ENCODE measurements at regions not wholly inside any gene's neighbourhood (a gene's known extent, or its start where the extent isn't known, plus 50 kb on each side); places are given as distances from the start of the nearest gene placed in this dataset.

- TF ChIP-seq, protein P1, sequence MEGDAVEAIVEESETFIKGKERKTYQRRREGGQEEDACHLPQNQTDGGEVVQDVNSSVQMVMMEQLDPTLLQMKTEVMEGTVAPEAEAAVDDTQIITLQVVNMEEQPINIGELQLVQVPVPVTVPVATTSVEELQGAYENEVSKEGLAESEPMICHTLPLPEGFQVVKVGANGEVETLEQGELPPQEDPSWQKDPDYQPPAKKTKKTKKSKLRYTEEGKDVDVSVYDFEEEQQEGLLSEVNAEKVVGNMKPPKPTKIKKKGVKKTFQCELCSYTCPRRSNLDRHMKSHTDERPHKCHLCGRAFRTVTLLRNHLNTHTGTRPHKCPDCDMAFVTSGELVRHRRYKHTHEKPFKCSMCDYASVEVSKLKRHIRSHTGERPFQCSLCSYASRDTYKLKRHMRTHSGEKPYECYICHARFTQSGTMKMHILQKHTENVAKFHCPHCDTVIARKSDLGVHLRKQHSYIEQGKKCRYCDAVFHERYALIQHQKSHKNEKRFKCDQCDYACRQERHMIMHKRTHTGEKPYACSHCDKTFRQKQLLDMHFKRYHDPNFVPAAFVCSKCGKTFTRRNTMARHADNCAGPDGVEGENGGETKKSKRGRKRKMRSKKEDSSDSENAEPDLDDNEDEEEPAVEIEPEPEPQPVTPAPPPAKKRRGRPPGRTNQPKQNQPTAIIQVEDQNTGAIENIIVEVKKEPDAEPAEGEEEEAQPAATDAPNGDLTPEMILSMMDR (IDR thresholded peaks at IDR 0.05; ENCODE audit: low read length), result no peak
- no peak for TF ChIP-seq EZH2phosphoT487 (IDR thresholded peaks at IDR 0.05; ENCODE audit: low read length)
Observed at GRCh38 chr3:117548600-117548999, 839.0 kb downstream of the TUSC7 start.

Data from MM.1S (cell line).